HepG2 (cell line): ENCODE measurements at regions not wholly inside any gene's neighbourhood (a gene's known extent, or its start where the extent isn't known, plus 50 kb on each side); places are given as distances from the start of the nearest gene placed in this dataset.

Experiments used
- ATAC-seq: fragments of 200-7000 bp; cut with Tn5 transposase; 3 replicates; pipeline ENCODE4 v1.9.1; 2020; ENCODE audit warnings: mild to moderate bottlenecking, moderate library complexity
- BruUV-seq: library from RNA; stranded (reverse); fragments of 400-500 nt; replicated peaks from 2 replicates; lab custom pipeline; 2021; lab: Mats Ljungman, UMichigan
- CTCF ChIA-PET: fragments of 300-600 bp; formaldehyde crosslinking; extraction: SDS; loops from one replicate; lab custom pipeline; 2021; ENCODE audit warnings: low total read pairs, inconsistent platforms, low intra/inter-chr PET ratio; lab: Yijun Ruan, JAX
- POLR2A ChIA-PET: fragments of 350-600 bp; sonication (Branson Sonifier 250); formaldehyde crosslinking; loops from one replicate; lab custom pipeline; 2020; ENCODE audit warnings: antibody characterized with exemption, inconsistent platforms; lab: Yijun Ruan, JAX
- DNase-seq: peaks from one replicate; pipeline ENCODE4 v3.0.0-alpha.2; 2015; ENCODE audit warnings: low spot score
- FAIRE-seq: peaks from 3 replicates; lab custom pipeline; 2011; peaks lifted over from hg19 to GRCh38; lab: Jason Lieb, UNC
- H2AFZ ChIP-seq: one replicate; pipeline ENCODE4 v1.6.1; 2011; ENCODE audit warnings: low read length, inconsistent platforms
- H3K27ac ChIP-seq: fragments of 300-600 bp; 3 replicates; pipeline ENCODE4 v1.8.0; 2011; ENCODE audit warnings: mixed run types, mild to moderate bottlenecking, mixed read lengths, low read length, inconsistent platforms; ENCODE audit not compliant: insufficient read depth; ENCODE audit errors: extremely low read length
- H3K27me3 ChIP-seq, 2 experiments: fragments of 200-600 bp in 1 of 2; 2 replicates in 1 of 2; 3 replicates in 1 of 2; pipeline versions ENCODE4 v1.6.0 to v1.8.0; 2011; ENCODE audit warnings: low read length in 2 of 2, mild to moderate bottlenecking in 2 of 2, moderate library complexity in 2 of 2, inconsistent platforms in 1 of 2; ENCODE audit not compliant: insufficient read depth in 2 of 2, control insufficient read depth in 1 of 2
- H3K36me3 ChIP-seq, 2 experiments: fragments of 200-600 bp in 1 of 2; replicated peaks in 1 of 2; 2 replicates in 1 of 2; 3 replicates in 1 of 2; pipeline versions ENCODE4 v1.5.1 to v1.8.0; 2011; ENCODE audit warnings: low read length in 2 of 2, inconsistent platforms in 1 of 2; ENCODE audit not compliant: insufficient read depth in 2 of 2, control insufficient read depth in 1 of 2
- H3K4me1 ChIP-seq: 2 replicates; pipeline ENCODE4 v1.5.1; 2012; ENCODE audit warnings: low read length, inconsistent platforms; ENCODE audit not compliant: insufficient read depth
- H3K4me2 ChIP-seq: 2 replicates; pipeline ENCODE4 v1.6.0; 2011; ENCODE audit warnings: low read depth, low read length, inconsistent platforms
- H3K4me3 ChIP-seq, 3 experiments: fragments of 200-600 bp in 1 of 3; sonication (generic), shearing (Covaris generic) in 1 of 3; replicated peaks in 1 of 3; 2 replicates each; pipeline ENCODE4 v1.5.1; 2011 to 2016; ENCODE audit warnings: low read length in 3 of 3, inconsistent platforms in 2 of 3, low read depth in 2 of 3, mild to moderate bottlenecking in 2 of 3, control low read depth in 1 of 3, mixed read lengths in 1 of 3; ENCODE audit not compliant: insufficient read depth in 1 of 3
- H3K79me2 ChIP-seq: one replicate; pipeline ENCODE4 v1.6.1; 2011; ENCODE audit warnings: low read length, inconsistent platforms; ENCODE audit not compliant: insufficient read depth
- H3K9ac ChIP-seq: 2 replicates; pipeline ENCODE4 v1.6.0; 2011; ENCODE audit warnings: mild to moderate bottlenecking, low read depth, low read length, inconsistent platforms; ENCODE audit not compliant: insufficient read depth
- H3K9me3 ChIP-seq: 2 replicates; pipeline ENCODE4 v1.5.1; 2012; ENCODE audit warnings: mild to moderate bottlenecking, low read length
- H4K20me1 ChIP-seq: 2 replicates; pipeline ENCODE4 v1.6.0; 2011; ENCODE audit warnings: inconsistent platforms, mild to moderate bottlenecking, low read length, moderate library complexity; ENCODE audit not compliant: insufficient read depth
- FOXO1 ChIP-seq: sonication (generic); formaldehyde crosslinking; IDR thresholded peaks from 2 replicates; pipeline ENCODE4 v1.4.0; 2020; ENCODE audit warnings: missing genetic modification reagents
- HCFC1 ChIP-seq: fragments of 150-350 bp; IDR thresholded peaks from 2 replicates; pipeline ENCODE4 v1.6.1; 2014; ENCODE audit warnings: low read depth, low read length
- HNF1A ChIP-seq, 2 experiments: sonication (generic) in 1 of 2; formaldehyde crosslinking in 1 of 2; IDR thresholded peaks; 2 replicates each; pipeline versions ENCODE4 v1.4.0 to v1.6.1; 2016 to 2020; ENCODE audit warnings: borderline replicate concordance in 1 of 2, low read depth in 1 of 2, mild to moderate bottlenecking in 1 of 2, missing genetic modification reagents in 1 of 2
- HNRNPL ChIP-seq: fragments of 200-400 bp; formaldehyde crosslinking; IDR thresholded peaks from 2 replicates; pipeline ENCODE4 v1.6.1; 2017; ENCODE audit warnings: mild to moderate bottlenecking, low read depth, low read length
- HOXA9 ChIP-seq: sonication (generic); formaldehyde crosslinking; IDR thresholded peaks from 2 replicates; pipeline ENCODE4 v1.8.1; 2022; ENCODE audit warnings: missing genetic modification reagents, mild to moderate bottlenecking, moderate library complexity, borderline replicate concordance
- MYPOP ChIP-seq: sonication (generic); formaldehyde crosslinking; IDR thresholded peaks from 2 replicates; pipeline ENCODE4 v1.8.1; 2023; ENCODE audit warnings: mild to moderate bottlenecking, moderate library complexity, missing genetic modification reagents
- RAD21 ChIP-seq: fragments of 450-650 bp; formaldehyde crosslinking; IDR thresholded peaks from 2 replicates; pipeline ENCODE4 v1.5.0; 2020; ENCODE audit warnings: mild to moderate bottlenecking
- THRA ChIP-seq: sonication (generic); formaldehyde crosslinking; IDR thresholded peaks from 2 replicates; pipeline ENCODE4 v1.4.0; 2020; ENCODE audit warnings: missing genetic modification reagents, borderline replicate concordance
- TOE1 ChIP-seq: sonication (generic); formaldehyde crosslinking; IDR thresholded peaks from 2 replicates; pipeline ENCODE4 v1.4.0; 2020; ENCODE audit warnings: mild to moderate bottlenecking, missing genetic modification reagents
- ZBED4 ChIP-seq: sonication (generic); formaldehyde crosslinking; IDR thresholded peaks from 2 replicates; pipeline ENCODE4 v1.4.0; 2020; ENCODE audit warnings: missing genetic modification reagents, borderline replicate concordance
- ZFP1 ChIP-seq: IDR thresholded peaks from 2 replicates; pipeline ENCODE4 v1.6.1; 2016
- ZFY ChIP-seq: sonication (generic); formaldehyde crosslinking; IDR thresholded peaks from 2 replicates; pipeline ENCODE4 v1.4.0; 2020; ENCODE audit warnings: missing genetic modification reagents
- ZMAT3 ChIP-seq: sonication (generic); formaldehyde crosslinking; conservative IDR thresholded peaks from 2 replicates; pipeline ENCODE4 v1.7.0; 2021; ENCODE audit warnings: missing genetic modification reagents
- ZNF546 ChIP-seq: sonication (generic); formaldehyde crosslinking; conservative IDR thresholded peaks from 2 replicates; pipeline ENCODE4 v1.8.1; 2023; ENCODE audit warnings: mild to moderate bottlenecking, missing genetic modification reagents
- ZNF772 ChIP-seq: sonication (generic); formaldehyde crosslinking; IDR thresholded peaks from 2 replicates; pipeline ENCODE4 v1.5.0; 2020; ENCODE audit warnings: mild to moderate bottlenecking, missing genetic modification reagents
- ZNF775 ChIP-seq: sonication (generic); formaldehyde crosslinking; IDR thresholded peaks from 2 replicates; pipeline ENCODE4 v1.4.0; 2020; ENCODE audit warnings: missing genetic modification reagents, mild to moderate bottlenecking, moderate library complexity, borderline replicate concordance
- WGBS: methylation state at CpG from one replicate; pipeline ENCODE4 v1.1.6; 2017; ENCODE audit warnings: low lambda C conversion rate; 5-methylcytosine and 5-hydroxymethylcytosine counted together
- in situ Hi-C: cut with HindIII; loops from 2 replicates; pipeline ENCODE4 v1.10.0; 2017; ENCODE audit warnings: low pct_unique_long_range_greater_than_20kb; ENCODE audit not compliant: extremely low pct_ligation_motif_present
- intact Hi-C: fragments of 100-400 bp; cut with micrococcal nuclease; formaldehyde crosslinking; loops from one replicate; pipeline ENCODE4 v1.10.0; 2022; ENCODE audit not compliant: unreplicated experiment

- Histone ChIP-seq H4K20me1 (no peaks in the 10 kb centered on the region; the same call in 1 of the 2 replicates), H3K4me2 (no peak overlapping the region), H3K79me2 (no peaks in the 10 kb centered on the region), H3K27me3 (no peaks in the 10 kb centered on the region), H3K9ac (no peak overlapping the region), H3K9me3 (no peaks in the 10 kb centered on the region), H3K4me3 (no peak overlapping the region), H3K36me3 (no peaks in the 10 kb centered on the region), H2AFZ (no peak overlapping the region), H3K4me1 (no peaks in the 10 kb centered on the region), H3K27ac (no peak overlapping the region)
- no peak for DNase-seq
- ChIA-PET POLR2A (no interaction called here), CTCF (no interaction called here)
- BruUV-seq: no TSS peak
- FAIRE-seq: no peak
- WGBS: 0% methylated on average over 1 of the region's 1 CpG
- no peak for ATAC-seq
- in situ Hi-C loops (no loop called here), intact Hi-C loops (no loop called here)
- no peak for TF ChIP-seq HOXA9
- TF ChIP-seq ZFY (CRISPR knock-in tag): no peak
- TF ChIP-seq HNF1A (IDR thresholded peaks at IDR 0.05; ENCODE audit: low read depth): no peak
- no peak for TF ChIP-seq HNF1A (CRISPR knock-in tag; IDR thresholded peaks at IDR 0.05; ENCODE audit: borderline replicate concordance)
- no peak for TF ChIP-seq ZBED4 (CRISPR knock-in tag)
- no peak for TF ChIP-seq HNRNPL
- no peak for TF ChIP-seq ZMAT3 (CRISPR knock-in tag)
- TF ChIP-seq ZNF772: no peak
- TF ChIP-seq FOXO1: no peak
- TF ChIP-seq HCFC1: no peak
- no peak for TF ChIP-seq MYPOP (CRISPR knock-in tag)
- TF ChIP-seq ZFP1 (CRISPR knock-in tag): no peak
- no peak for TF ChIP-seq ZNF775 (CRISPR knock-in tag)
- TF ChIP-seq ZNF546 (CRISPR knock-in tag): no peak
- no peak for TF ChIP-seq THRA (CRISPR knock-in tag)
- no peak for TF ChIP-seq RAD21 (CRISPR knock-in tag)
- TF ChIP-seq TOE1 (CRISPR knock-in tag): no peak
Measured at GRCh38 chr3:106380232-106380631, 511.4 kb upstream of the CBLB start.
